ENCODE measurements at regions not wholly inside any gene's neighbourhood (a gene's known extent, or its start where the extent isn't known, plus 50 kb on each side); places are given as distances from the start of the nearest gene placed in this dataset.
"Not testable (repeated sequence)": the region's sequence is repeated elsewhere in the genome, so short reads cannot be mapped to it uniquely, and the experiment has no call there.

- no peak for ATAC-seq
- Mint-ChIP-seq H3K27me3 (ENCODE audit: low read depth) (no peaks in the 10 kb centered on the region; the same call in 1 of the 2 replicates), H3K4me3 (no peak overlapping the region), H3K27ac (no peak overlapping the region), H3K36me3 (peaks cover 42% of the 10 kb centered on the region), H3K9me3 (peaks cover 50% of the 10 kb centered on the region), H3K4me1 (peaks cover 7% of the 10 kb centered on the region; the same call in 1 of the 2 replicates)
- TF ChIP-seq MXD4 (CRISPR knock-in tag; IDR thresholded peaks at IDR 0.05; ENCODE audit: borderline replicate concordance): no peak
- TF ChIP-seq ERG (CRISPR knock-in tag; IDR thresholded peaks at IDR 0.05): no peak
- no peak for TF ChIP-seq PRRX2 (CRISPR knock-in tag; IDR thresholded peaks at IDR 0.05)
- TF ChIP-seq ZNF423 (CRISPR knock-in tag; IDR thresholded peaks at IDR 0.05): no peak
- TF ChIP-seq ZNF671 (CRISPR knock-in tag; IDR thresholded peaks at IDR 0.05): no peak
- TF ChIP-seq JUN (CRISPR knock-in tag; IDR thresholded peaks at IDR 0.05): no peak
- TF ChIP-seq FOXK1 (CRISPR knock-in tag; IDR thresholded peaks at IDR 0.05): no peak
- no peak for TF ChIP-seq ZNF263 (CRISPR knock-in tag; IDR thresholded peaks at IDR 0.05; ENCODE audit: low read depth)
- TF ChIP-seq USF2 (CRISPR knock-in tag; IDR thresholded peaks at IDR 0.05): no peak
- CTCF ChIA-PET: no interaction called here
- no peak for DNase-seq (ENCODE audit: low spot score)
- POLR2A ChIA-PET: no interaction called here
Measured at GRCh38 chr7:81183326-81183725, 264.5 kb upstream of the SEMA3C start.

- POLR2A ChIA-PET; H3K4me3 Mint-ChIP-seq; ATAC-seq; H3K27me3 Mint-ChIP-seq (ENCODE audit: low read depth); H3K4me1 Mint-ChIP-seq; DNase-seq (ENCODE audit: low spot score); CTCF ChIA-PET; H3K27ac Mint-ChIP-seq: not testable (repeated sequence)
- Mint-ChIP-seq H3K36me3 (peaks cover 52% of the 10 kb centered on the region), H3K9me3 (peaks cover 62% of the 10 kb centered on the region)
Measured at GRCh38 chr7:81182056-81182455, 263.2 kb upstream of the SEMA3C start.

- Mint-ChIP-seq H3K36me3 (peaks cover 52% of the 10 kb centered on the region), H3K9me3 (peaks cover 65% of the 10 kb centered on the region), H3K4me1 (peaks cover 7% of the 10 kb centered on the region; the same call in 1 of the 2 replicates), H3K4me3 (no peak overlapping the region), H3K27ac (no peak overlapping the region), H3K27me3 (ENCODE audit: low read depth) (no peaks in the 10 kb centered on the region; the same call in 1 of the 2 replicates)
- TF ChIP-seq ZNF232 (CRISPR knock-in tag; IDR thresholded peaks at IDR 0.05) (no peak), PRDM15 (CRISPR knock-in tag; IDR thresholded peaks at IDR 0.05) (no peak), E2F1 (CRISPR knock-in tag; IDR thresholded peaks at IDR 0.05) (no peak), ZNF121 (CRISPR knock-in tag; IDR thresholded peaks at IDR 0.05) (no peak), NR2C2 (CRISPR knock-in tag; IDR thresholded peaks at IDR 0.05) (no peak), USF1 (CRISPR knock-in tag; IDR thresholded peaks at IDR 0.05) (no peak), TCF7 (CRISPR knock-in tag; IDR thresholded peaks at IDR 0.05; ENCODE audit: low read depth) (no peak), SMAD4 (CRISPR knock-in tag; IDR thresholded peaks at IDR 0.05) (no peak), ZNF532 (CRISPR knock-in tag; IDR thresholded peaks at IDR 0.05; ENCODE audit: borderline replicate concordance) (no peak), TP53 (CRISPR knock-in tag; IDR thresholded peaks at IDR 0.05) (no peak)
- ATAC-seq: no peak
- DNase-seq (ENCODE audit: low spot score): no peak
- POLR2A ChIA-PET: no interaction called here
- CTCF ChIA-PET: no interaction called here
Measured at GRCh38 chr7:81181066-81181465, 262.2 kb upstream of the SEMA3C start.
